ENCODE measurements at regions not wholly inside any gene's neighbourhood (a gene's known extent, or its start where the extent isn't known, plus 50 kb on each side); places are given as distances from the start of the nearest gene placed in this dataset.

GRCh38 chr4:27629532-27630225, 769.0 kb downstream of the STIM2 start:
- TF ChIP-seq JUND (IDR thresholded peaks at IDR 0.05; ENCODE audit: low read depth), result no peak
- no peak for DNase-seq (ENCODE audit: low read depth in 1 of 2, low spot score in 1 of 2)
- in situ Hi-C loops (cut with HindIII; ENCODE audit: low pct_unique_long_range_greater_than_20kb, low sequenced_read_pairs), result no loop called here

DNA sequence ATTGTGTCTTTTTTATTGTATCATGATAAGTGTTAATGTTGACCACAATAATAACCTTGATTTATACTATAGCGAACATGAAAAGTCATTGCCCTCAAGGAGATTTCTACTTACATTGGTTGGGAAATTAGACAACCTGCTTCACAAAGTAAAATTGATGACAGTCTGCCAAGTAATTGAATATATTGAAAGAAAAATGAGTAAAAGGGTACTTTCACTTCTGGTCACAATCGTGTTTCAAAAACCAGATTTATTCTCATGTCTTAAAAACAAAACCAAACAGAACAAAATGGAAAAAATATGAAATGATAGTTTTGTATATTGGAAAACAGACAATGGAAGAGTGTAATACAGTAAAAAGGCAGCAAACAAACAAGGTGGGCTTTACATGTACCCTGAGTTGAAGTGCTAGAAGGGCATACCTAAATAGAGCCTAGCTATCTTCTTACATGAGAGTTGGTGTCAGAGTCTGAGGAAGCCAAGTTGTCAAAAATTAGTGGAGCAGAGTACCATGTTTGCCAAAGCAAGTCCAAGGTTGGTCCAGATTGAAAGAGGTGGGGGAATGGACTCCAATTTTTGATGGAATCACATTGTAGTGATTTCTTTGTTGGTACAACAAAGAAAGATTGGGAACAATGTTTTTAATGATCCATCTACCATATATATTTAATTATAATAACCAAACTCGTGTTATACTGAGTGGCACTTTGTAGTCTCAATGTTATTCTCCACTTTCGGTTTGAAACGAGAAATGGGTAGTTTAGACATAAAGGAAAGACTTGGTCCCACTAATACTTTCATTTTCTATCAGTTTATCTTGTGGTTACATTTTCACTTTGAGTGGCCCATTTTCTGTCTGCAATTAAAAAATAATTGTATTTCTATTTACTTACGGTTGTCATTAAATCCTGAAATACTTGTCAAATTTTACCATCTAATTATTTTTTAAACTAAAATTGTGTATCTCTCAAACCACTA, 775.6 kb downstream of the STIM2 start:
- DNase-seq (ENCODE audit: low read depth in 1 of 2, low spot score in 1 of 2), result no peak
- in situ Hi-C loops (cut with HindIII; ENCODE audit: low pct_unique_long_range_greater_than_20kb, low sequenced_read_pairs), result no loop called here
- no peak for TF ChIP-seq JUND (IDR thresholded peaks at IDR 0.05; ENCODE audit: low read depth)

DNA sequence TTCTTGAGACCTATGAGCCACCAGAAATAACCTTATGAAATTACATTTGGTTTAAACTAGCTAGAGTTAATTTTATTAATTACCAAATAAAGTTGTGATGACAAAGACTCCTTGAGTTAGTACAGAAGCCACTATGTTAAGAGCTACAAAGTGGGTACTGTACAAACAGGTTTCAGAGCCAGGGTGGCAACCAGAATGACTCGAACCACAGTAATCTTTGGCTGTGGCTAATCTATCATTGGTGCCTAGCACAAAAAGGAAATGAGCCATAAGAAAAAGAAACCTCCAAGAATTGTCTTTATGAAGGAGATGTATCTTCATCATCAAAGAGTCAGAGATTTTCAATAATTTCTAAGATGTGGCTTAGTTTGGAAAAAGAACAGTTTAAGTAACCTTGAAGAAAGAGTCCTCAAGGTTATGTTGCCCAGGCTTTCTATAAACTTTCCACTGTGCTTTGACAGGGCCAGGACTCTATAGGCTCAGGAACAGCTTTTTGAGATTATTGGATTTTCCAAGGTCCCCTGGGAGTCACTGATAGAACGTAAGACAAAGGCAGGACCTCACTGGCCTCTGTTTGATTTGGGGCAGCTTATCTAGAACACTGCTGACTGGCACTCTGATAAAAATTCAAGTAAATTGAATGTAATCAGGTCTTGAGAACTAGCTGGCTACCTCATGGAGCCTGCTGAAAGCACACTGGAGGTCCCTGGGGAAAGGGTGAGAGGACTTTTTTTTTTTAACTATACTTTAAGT, 777.7 kb downstream of the STIM2 start:
- in situ Hi-C loops (cut with HindIII; ENCODE audit: low pct_unique_long_range_greater_than_20kb, low sequenced_read_pairs), result no loop called here
- TF ChIP-seq JUND (IDR thresholded peaks at IDR 0.05; ENCODE audit: low read depth), result no peak
- no peak for DNase-seq (ENCODE audit: low read depth in 1 of 2, low spot score in 1 of 2)

GRCh38 chr4:27643101-27643500, 782.5 kb downstream of the STIM2 start:
- in situ Hi-C loops (cut with HindIII; ENCODE audit: low pct_unique_long_range_greater_than_20kb, low sequenced_read_pairs), result no loop called here
- no peak for TF ChIP-seq JUND (IDR thresholded peaks at IDR 0.05; ENCODE audit: low read depth)
- DNase-seq (ENCODE audit: low read depth in 1 of 2, low spot score in 1 of 2), result no peak

GRCh38 chr4:27648416-27648815, 787.8 kb downstream of the STIM2 start:
- in situ Hi-C loops (cut with HindIII; ENCODE audit: low pct_unique_long_range_greater_than_20kb, low sequenced_read_pairs), result no loop called here
- DNase-seq (ENCODE audit: low read depth in 1 of 2, low spot score in 1 of 2), result no peak
- TF ChIP-seq JUND (IDR thresholded peaks at IDR 0.05; ENCODE audit: low read depth), result no peak

DNA sequence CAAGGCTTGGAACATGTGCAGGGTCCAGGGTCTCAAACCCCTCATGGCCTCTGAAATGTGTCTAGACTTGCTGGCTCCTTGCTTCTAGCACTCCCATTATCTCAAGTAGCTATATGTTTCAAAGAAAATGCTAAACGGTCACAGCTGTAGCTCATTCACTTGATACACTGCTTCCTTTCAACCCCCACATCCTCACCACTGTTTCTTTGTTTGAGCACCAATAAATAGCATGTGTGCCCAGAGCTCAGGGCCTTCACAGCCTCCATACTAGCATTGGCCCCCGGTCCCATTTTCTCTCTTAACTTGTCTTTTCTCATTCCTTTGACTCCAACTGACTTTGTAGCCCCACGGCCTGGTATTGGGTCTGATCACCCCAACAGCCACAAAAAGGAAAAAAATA, 801.8 kb downstream of the STIM2 start:
- DNase-seq (ENCODE audit: low read depth in 1 of 2, low spot score in 1 of 2), result no peak
- in situ Hi-C loops (cut with HindIII; ENCODE audit: low pct_unique_long_range_greater_than_20kb, low sequenced_read_pairs), result no loop called here
- no peak for TF ChIP-seq JUND (IDR thresholded peaks at IDR 0.05; ENCODE audit: low read depth)

- in situ Hi-C loops (cut with HindIII; ENCODE audit: low pct_unique_long_range_greater_than_20kb, low sequenced_read_pairs), result no loop called here
- DNase-seq (ENCODE audit: low read depth in 1 of 2, low spot score in 1 of 2), result peak in 1 of 2 experiments; percentile 44
- TF ChIP-seq JUND (IDR thresholded peaks at IDR 0.05; ENCODE audit: low read depth), result no peak
Observed at GRCh38 chr4:27666943-27667342, 806.3 kb downstream of the STIM2 start.

GRCh38 chr4:27668001-27668400, 807.4 kb downstream of the STIM2 start:
- in situ Hi-C loops (cut with HindIII; ENCODE audit: low pct_unique_long_range_greater_than_20kb, low sequenced_read_pairs), result no loop called here
- TF ChIP-seq JUND (IDR thresholded peaks at IDR 0.05; ENCODE audit: low read depth), result no peak
- DNase-seq (ENCODE audit: low read depth in 1 of 2, low spot score in 1 of 2), result no peak

DNA sequence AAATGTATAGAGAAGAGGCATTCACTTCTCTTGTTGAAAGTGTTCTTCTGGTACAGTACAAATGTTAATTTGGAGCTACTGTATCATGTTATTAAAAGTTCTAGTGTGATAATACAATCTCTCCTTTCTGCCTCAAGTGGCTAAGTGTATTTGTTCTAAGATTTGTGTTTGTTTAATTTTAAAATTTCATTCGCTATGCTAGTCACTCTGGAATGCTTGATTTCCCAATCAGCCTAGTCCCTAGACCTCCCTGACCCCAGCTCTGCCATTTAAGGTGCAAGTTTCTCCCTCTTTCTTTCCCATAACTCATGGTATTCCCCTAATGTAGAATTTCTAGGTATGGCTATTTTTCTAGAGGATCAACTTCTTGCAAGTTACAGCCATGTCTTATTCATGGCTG, 817.4 kb downstream of the STIM2 start:
- no peak for TF ChIP-seq JUND (IDR thresholded peaks at IDR 0.05; ENCODE audit: low read depth)
- DNase-seq (ENCODE audit: low read depth in 1 of 2, low spot score in 1 of 2), result no peak
- in situ Hi-C loops (cut with HindIII; ENCODE audit: low pct_unique_long_range_greater_than_20kb, low sequenced_read_pairs), result no loop called here

DNA sequence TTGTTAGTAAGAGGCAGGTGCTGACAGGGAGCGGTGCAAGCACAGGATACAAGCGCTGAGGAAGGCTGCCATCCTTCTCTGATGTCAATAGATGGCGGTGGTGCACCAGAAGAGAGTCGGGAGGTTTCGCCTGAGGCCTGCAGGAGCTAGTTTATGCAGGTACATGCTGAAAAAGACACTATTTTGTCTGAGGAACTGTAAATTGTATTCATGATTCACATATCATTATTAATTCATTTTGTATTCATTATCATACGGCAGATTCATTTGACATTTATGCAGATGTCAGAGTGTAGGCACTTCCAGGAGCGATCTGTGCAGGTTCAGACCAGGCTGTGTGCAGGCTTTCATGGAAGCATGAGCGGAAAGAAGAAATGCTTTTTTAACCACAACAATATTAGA, 824.0 kb downstream of the STIM2 start:
- no peak for TF ChIP-seq JUND (IDR thresholded peaks at IDR 0.05; ENCODE audit: low read depth)
- in situ Hi-C loops (cut with HindIII; ENCODE audit: low pct_unique_long_range_greater_than_20kb, low sequenced_read_pairs), result no loop called here
- peak in 1 of 2 experiments; percentile 78 for DNase-seq (ENCODE audit: low read depth in 1 of 2, low spot score in 1 of 2)

GRCh38 chr4:27685091-27685490, 824.5 kb downstream of the STIM2 start:
- DNase-seq (ENCODE audit: low read depth in 1 of 2, low spot score in 1 of 2), result no peak
- no peak for TF ChIP-seq JUND (IDR thresholded peaks at IDR 0.05; ENCODE audit: low read depth)
- in situ Hi-C loops (cut with HindIII; ENCODE audit: low pct_unique_long_range_greater_than_20kb, low sequenced_read_pairs), result no loop called here

DNA sequence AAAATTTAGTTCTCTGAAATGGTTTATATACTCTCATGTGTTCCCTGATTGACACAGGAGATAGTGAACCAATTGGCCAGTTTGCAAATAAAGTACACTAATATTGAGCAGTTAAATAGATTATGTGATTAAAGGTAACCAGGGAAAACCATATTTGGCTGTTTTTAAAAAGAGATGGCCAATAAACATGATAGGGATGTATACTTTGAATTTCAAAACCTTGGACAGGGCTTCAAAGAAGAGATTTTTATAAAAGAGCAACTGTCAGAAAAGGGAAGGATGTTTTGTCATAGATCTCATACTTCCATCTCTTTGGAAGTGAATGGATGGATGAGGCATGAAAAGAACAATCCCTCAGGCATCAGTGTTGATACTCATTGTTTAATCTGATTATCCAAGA, 825.3 kb downstream of the STIM2 start:
- no peak for TF ChIP-seq JUND (IDR thresholded peaks at IDR 0.05; ENCODE audit: low read depth)
- in situ Hi-C loops (cut with HindIII; ENCODE audit: low pct_unique_long_range_greater_than_20kb, low sequenced_read_pairs), result no loop called here
- no peak for DNase-seq (ENCODE audit: low read depth in 1 of 2, low spot score in 1 of 2)
